Esophagus muscularis mucosa (tissue), 2 donors: ENCODE measurements at regions not wholly inside any gene's neighbourhood (a gene's known extent, or its start where the extent isn't known, plus 50 kb on each side); places are given as distances from the start of the nearest gene placed in this dataset.

Experiments
- EP300 ChIP-seq: sonication (generic); formaldehyde crosslinking; IDR thresholded peaks from one replicate; pipeline ENCODE4 v1.6.1; 2017; ENCODE audit warnings: antibody characterized with exemption
- POLR2A ChIP-seq: fragments of 450-650 bp; IDR thresholded peaks from one replicate; pipeline ENCODE4 v1.6.1; 2017; ENCODE audit warnings: antibody characterized with exemption, moderate library complexity, mild to moderate bottlenecking, low read depth

GRCh38 chr10:91335147-91335546, 75.0 kb upstream of the HECTD2 start:
- no peak for TF ChIP-seq POLR2A
- no peak for TF ChIP-seq EP300
